Renal cortex interstitium (tissue), 11 donors: ENCODE measurements at regions not wholly inside any gene's neighbourhood (a gene's known extent, or its start where the extent isn't known, plus 50 kb on each side); places are given as distances from the start of the nearest gene placed in this dataset.

Source experiments
- DNase-seq, 11 donors: peaks; one replicate each; pipeline ENCODE4 v3.0.0-alpha.2; 2013; ENCODE audit warnings: low read depth in 9 of 11, low spot score in 4 of 11; ENCODE audit errors: extremely low read depth in 1 of 11

GRCh38 chr2:215782965-215783364 lies 230.4 kb downstream of the MREG start:
- no peak for DNase-seq

DNA sequence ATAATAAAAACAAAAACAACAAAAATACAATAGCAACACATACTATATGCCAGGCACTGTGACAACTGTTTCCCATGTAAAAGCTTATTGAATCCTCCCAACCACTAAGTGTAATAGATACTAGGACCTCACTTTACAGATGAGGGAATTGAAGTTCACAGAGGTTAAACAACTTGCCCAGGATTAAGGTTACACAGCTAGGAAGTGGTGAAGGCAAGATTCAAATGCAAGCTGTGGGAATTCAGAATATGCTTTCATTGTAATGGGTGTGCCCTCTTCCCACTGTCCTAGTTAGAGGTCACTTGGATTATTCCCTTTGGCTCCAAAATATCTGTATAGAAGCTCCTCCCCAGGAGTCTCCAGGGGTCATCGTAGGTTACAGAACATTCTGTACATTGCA lies 231.1 kb downstream of the MREG start:
- no peak for DNase-seq

- no peak for DNase-seq
These were observed 232.3 kb downstream of the MREG start for GRCh38 chr2:215780907-215781685.

DNA sequence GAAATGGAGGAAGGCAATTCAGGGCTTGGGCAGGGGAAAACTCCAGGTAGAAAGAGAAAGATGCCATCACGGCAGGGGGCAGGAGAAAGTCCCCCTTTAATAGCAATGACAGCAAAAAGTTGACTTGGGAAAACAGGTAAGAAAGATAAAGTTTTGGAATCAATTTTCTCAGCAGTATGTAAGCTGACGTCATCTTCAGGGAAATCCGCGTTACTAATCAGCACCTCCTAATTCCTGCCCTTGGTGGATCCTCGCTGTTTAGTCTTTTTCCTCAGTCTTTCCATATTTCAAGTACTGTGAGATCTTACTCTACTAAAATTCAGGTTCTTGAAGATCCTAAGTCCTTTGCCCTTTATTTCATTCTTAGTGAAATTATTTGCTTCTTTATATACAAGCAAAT lies 233.0 kb downstream of the MREG start:
- no peak for DNase-seq

- DNase-seq, result no peak
These were observed 233.4 kb downstream of the MREG start for GRCh38 chr2:215779912-215780311.

DNA sequence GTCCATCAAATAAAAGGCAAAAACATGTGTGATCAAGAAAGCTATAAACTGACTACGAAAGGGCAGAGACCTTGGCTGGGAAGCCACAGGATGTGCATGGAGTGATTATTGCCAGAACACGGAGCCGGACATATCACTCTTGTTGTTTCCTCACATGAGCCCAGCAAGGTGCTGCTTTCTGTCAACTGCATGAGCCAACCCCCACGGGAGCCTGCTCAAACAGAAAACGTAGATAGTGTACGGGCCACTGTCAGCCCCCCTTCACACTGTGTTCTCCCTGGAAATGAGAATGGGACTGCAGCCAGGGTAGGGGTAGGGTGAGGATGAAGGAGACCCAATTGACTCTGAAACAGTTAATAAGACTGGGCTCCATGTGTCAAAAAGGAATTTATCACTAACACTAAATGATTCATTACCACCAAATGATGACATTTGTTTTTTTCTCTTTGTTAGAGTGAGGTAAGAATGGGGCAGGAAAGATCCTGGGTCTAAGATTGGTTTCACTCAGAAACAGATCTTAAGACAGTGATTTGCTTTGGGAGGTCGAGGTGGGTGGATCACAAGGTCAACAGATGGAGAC lies 235.8 kb downstream of the MREG start:
- DNase-seq, result no peak

- DNase-seq, result no peak
These were observed 238.2 kb downstream of the MREG start for GRCh38 chr2:215775106-215775505.

DNA sequence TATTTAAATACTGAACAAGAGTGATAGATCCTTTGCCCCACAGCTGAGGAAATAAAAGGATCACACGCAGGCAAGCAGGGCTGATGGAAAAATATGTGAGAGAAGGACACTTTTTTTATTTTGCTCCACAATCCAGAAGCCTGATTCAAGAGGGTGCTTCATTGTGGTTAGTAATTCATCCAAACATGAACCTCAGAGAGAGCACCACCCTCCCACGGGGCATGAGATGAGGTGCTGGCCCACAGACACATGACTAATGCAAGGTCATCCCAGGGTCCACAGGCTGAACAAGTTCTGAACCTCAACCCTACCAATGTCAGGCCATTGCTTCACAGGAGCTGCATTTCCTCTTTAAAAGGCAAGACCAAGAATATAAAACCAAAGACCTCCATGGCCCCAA lies 239.6 kb downstream of the MREG start:
- DNase-seq, result no peak

DNA sequence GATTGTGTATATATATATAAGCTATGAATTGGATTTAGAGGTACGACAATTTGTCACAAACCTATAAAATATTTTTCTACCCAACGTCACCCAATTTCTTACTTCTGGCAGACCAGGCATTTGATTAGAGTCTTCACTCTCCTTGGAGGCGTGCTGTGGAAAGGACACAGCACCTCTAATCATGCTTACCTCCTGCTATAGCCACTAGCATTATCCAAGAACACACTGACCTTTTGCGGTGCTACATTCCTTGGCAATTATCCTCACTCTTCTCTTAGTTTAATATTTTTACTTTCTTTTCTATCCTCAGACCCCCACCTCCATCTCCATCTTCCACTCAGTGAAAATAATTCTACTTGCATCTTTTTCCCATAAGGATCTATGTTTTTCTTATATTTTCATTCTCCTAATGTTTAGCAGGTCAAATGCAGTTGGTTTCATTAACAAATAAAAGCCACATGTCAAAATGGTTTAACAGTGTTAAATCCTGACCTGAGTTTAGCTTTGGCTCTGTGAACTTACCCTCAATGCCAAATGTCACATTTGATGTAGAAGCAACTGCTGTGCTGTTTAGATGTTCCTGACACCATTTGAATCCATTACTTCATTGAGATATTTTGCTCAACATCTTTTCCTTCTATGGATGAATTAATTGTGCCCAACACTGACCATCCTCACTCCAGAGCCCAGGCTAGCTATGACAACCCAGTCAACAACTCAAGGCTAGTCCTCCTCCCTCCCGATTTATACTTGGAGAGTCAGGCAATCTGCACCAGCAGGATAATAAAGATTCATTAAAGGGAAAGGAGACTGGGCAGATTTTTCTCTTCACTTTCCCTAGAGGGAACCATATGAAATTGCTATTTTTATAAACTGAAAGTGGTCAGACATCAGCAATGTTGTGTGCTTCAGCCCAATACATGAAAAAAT lies 240.5 kb downstream of the MREG start:
- no peak for DNase-seq

GRCh38 chr2:215772003-215772402 lies 241.3 kb downstream of the MREG start:
- DNase-seq, result no peak

DNA sequence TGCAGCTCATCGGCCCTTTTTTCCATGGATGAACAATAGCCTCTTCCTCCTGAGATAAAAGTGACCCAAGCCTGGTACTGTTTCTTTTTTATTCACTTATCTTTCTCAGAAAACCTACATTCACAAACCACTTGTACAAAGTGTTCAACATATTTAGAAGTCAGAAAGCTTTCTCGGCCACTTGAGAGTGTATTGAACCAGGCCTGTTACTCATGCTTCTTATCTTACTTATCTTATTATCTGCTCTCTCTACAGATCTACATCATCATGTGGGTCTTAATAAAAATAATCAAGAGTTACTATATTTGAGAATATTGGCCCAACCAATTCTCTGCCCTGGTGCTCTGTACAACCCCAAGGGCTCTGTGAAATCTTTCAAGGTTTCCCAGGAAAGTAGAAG lies 242.1 kb downstream of the MREG start:
- DNase-seq, result no peak

DNA sequence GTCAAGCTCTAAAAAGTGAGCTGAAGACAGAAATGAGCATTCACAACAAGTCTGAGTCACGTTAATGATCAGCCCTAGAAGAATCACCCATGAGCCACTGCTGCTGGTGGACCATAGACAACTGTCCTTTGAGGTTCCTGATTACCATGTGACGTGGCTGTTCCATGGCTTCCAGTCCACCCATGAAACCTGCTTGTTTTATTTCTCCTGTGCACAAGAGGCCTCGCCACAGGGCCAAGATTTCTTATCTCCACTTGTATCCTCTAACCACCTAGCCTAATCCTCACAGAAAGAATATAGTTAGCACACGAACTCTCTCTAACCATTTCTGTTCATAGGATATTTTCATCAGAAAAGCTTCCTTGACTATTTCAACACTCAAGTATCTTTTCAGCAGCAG lies 242.7 kb downstream of the MREG start:
- no peak for DNase-seq

GRCh38 chr2:215769246-215769645 lies 244.1 kb downstream of the MREG start:
- DNase-seq, result no peak

DNA sequence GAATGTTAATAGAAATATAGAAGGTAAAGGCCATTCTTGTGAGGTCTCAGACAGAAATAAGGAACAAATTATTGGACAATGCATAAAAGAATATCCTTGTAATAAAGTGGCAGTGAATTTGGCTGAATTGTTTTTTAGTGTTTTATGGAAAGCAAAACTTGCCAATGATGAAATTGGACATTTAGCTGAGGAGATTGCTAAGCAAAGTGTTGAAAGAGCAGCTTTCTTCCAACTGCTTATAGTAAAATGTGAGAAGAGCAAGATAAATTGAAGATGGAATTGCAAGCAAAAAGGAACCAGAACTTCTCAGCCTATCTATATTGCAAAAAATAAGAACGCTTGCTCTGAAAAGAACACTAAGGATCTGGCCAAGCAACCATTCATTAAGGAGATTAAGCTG lies 245.7 kb downstream of the MREG start:
- DNase-seq, result no peak

DNA sequence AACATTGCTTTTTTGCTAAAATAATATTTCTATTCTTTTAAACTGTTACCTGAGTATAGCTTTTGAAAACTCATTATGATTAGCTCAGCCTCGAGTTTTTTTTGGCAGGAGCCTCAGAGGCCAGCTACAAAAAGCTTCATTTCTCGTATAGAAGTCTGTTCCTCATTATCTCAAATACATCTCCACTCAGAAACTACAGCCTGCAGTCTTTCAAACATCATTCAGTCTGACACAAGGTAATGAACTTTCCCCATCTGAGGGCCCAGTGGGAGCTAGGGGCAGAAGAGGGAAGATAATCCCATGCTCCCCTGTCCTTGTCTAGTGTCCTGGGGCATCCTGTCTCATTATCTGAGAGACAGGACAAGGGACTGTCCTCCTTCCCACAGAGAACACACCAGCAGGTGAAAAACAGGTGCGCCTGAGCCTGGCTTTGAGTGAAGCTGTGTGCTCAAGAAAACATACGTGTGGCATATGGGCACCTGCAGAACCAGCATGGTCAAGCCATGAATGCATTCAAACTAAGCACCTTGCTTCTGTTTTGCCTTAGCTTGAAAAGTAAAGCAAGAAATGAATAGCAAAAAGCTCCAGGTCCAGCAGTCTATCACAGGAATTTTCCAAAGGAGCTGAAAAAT lies 247.5 kb downstream of the MREG start:
- DNase-seq, result no peak

- DNase-seq, result no peak
These were observed 248.8 kb downstream of the MREG start for GRCh38 chr2:215764441-215765048.

DNA sequence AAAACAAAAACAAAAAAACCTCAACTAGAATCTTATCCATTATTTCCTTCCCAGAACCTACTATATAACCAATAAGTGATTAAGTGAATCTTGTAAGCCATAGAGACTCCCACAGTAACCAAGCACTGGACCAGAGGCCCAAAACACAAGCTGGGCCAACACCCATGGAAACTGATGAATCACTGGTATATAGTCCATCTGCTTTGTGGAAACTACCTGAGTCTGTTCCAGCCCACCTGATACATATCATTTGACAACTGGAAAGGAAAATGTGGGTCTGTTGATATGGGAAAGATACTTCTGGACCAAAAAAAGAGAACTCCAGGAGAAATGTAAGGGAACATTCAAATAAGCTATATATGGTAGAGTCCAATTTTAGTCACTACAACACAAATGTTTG lies 252.8 kb downstream of the MREG start:
- no peak for DNase-seq

GRCh38 chr2:215760091-215760490 lies 253.3 kb downstream of the MREG start:
- no peak for DNase-seq

GRCh38 chr2:215758691-215759090 lies 254.7 kb downstream of the MREG start:
- DNase-seq, result no peak
